HepG2 (cell line): ENCODE measurements at regions not wholly inside any gene's neighbourhood (a gene's known extent, or its start where the extent isn't known, plus 50 kb on each side); places are given as distances from the start of the nearest gene placed in this dataset.

Experiments used
- IRF1 ChIP-seq: sonication (generic); formaldehyde crosslinking; IDR thresholded peaks from 2 replicates; pipeline ENCODE4 v1.4.0; 2020; ENCODE audit warnings: low read depth, mild to moderate bottlenecking, missing genetic modification reagents
- JUNB ChIP-seq: sonication (generic); formaldehyde crosslinking; IDR thresholded peaks from 2 replicates; pipeline ENCODE4 v1.8.0; 2022; ENCODE audit warnings: missing genetic modification reagents, mild to moderate bottlenecking, borderline replicate concordance
- NR2F6 ChIP-seq, 2 experiments: IDR thresholded peaks; 2 replicates each; pipeline ENCODE4 v1.6.1; 2016; ENCODE audit warnings: antibody characterized with exemption in 1 of 2, mild to moderate bottlenecking in 1 of 2
- TMF1 ChIP-seq: sonication (generic); formaldehyde crosslinking; IDR thresholded peaks from 2 replicates; pipeline ENCODE4 v1.8.1; 2022; ENCODE audit warnings: low read depth, missing genetic modification reagents
- ZNF264 ChIP-seq: sonication (generic); formaldehyde crosslinking; IDR thresholded peaks from 2 replicates; pipeline ENCODE4 v1.4.0; 2020; ENCODE audit warnings: missing genetic modification reagents
- ZNF318 ChIP-seq: sonication (generic); formaldehyde crosslinking; IDR thresholded peaks from 2 replicates; pipeline ENCODE4 v1.4.0; 2020; ENCODE audit warnings: mild to moderate bottlenecking, missing genetic modification reagents

- TF ChIP-seq ZNF318 (CRISPR knock-in tag) (no peak), IRF1 (CRISPR knock-in tag) (no peak), JUNB (CRISPR knock-in tag) (no peak), ZNF264 (CRISPR knock-in tag) (no peak), TMF1 (CRISPR knock-in tag) (no peak), NR2F6 (IDR thresholded peaks at IDR 0.05) (no peak), NR2F6 (CRISPR knock-in tag; IDR thresholded peaks at IDR 0.05) (no peak)
Measured at GRCh38 chr21:28133116-28133515, 859.6 kb downstream of the LTN1 start (continued).
